ENCODE measurements at regions not wholly inside any gene's neighbourhood (a gene's known extent, or its start where the extent isn't known, plus 50 kb on each side); places are given as distances from the start of the nearest gene placed in this dataset.

DNA sequence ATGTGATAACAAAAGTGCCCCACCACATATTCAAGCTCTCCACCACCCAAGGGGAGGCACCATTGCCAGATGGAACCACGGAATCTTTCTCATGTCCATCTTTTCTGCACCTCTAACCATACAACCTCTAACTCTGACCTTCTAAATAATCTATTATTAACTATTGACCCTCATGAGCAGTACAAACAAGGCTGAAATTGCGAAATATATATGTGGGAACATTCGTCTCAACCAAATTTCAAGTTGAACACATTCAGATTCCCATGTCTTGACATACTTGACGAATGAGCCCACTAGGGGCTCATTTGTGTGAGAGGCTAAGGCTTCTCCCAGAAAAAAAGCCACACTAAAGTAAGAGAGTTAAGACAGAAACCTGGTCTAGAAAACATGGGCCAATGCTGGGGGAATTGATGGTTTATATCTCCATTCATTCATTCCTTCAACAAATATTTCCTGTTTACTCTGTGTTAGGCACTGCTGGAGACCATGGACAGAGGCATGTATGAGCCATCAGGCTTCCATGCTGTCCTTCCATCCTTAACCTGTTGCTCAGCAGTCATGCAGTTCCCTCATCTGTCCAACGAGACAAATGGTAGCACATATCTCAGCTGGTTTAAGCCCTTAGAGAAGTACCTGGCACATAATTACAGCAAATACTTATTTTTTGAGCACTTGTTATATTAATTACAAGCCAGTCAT is 130.4 kb downstream of the ESM1 start:
- no peak overlapping the region for H3K27ac ChIP-seq (ENCODE audit: low read length)
- DNase-seq (no peak), ATAC-seq (no peak)
- H3K36me3 ChIP-seq (ENCODE audit: low read depth, low read length): no peaks in the 10 kb centered on the region
- no peaks in the 10 kb centered on the region for H3K9me3 ChIP-seq (ENCODE audit: low read length)
- TF ChIP-seq, protein P1, sequence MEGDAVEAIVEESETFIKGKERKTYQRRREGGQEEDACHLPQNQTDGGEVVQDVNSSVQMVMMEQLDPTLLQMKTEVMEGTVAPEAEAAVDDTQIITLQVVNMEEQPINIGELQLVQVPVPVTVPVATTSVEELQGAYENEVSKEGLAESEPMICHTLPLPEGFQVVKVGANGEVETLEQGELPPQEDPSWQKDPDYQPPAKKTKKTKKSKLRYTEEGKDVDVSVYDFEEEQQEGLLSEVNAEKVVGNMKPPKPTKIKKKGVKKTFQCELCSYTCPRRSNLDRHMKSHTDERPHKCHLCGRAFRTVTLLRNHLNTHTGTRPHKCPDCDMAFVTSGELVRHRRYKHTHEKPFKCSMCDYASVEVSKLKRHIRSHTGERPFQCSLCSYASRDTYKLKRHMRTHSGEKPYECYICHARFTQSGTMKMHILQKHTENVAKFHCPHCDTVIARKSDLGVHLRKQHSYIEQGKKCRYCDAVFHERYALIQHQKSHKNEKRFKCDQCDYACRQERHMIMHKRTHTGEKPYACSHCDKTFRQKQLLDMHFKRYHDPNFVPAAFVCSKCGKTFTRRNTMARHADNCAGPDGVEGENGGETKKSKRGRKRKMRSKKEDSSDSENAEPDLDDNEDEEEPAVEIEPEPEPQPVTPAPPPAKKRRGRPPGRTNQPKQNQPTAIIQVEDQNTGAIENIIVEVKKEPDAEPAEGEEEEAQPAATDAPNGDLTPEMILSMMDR (conservative IDR thresholded peaks at IDR 0.05; ENCODE audit: low read depth, low read length): no peak
- TF ChIP-seq EZH2 (IDR thresholded peaks at IDR 0.05; ENCODE audit: low read length, unreplicated experiment): no peak
- no peak for TF ChIP-seq EZH2phosphoT487 (IDR thresholded peaks at IDR 0.05; ENCODE audit: borderline replicate concordance, low read length)
- no peaks in the 10 kb centered on the region for H3K9me2 ChIP-seq (replicated peaks; ENCODE audit: low read length)
- no TSS peak for BruUV-seq (replicated peaks)
- no peaks in the 10 kb centered on the region for H3K79me2 ChIP-seq (ENCODE audit: low read length)
- H3K9ac ChIP-seq (ENCODE audit: low read length): no peak overlapping the region
- ChIA-PET POLR2A (ENCODE audit: unreplicated experiment) (no interaction called here), CTCF (no interaction called here)
- H3F3A ChIP-seq (ENCODE audit: low read length, unreplicated experiment): no peaks in the 10 kb centered on the region
- no peak overlapping the region for H3K4me3 ChIP-seq (ENCODE audit: low read length)
- no peaks in the 10 kb centered on the region for H3K27me3 ChIP-seq (ENCODE audit: low read length)
- no peak overlapping the region for H2AFZ ChIP-seq (ENCODE audit: low read length)
- no peaks in the 10 kb centered on the region for H4K20me1 ChIP-seq (ENCODE audit: low read length)
- H3K4me1 ChIP-seq (ENCODE audit: insufficient read depth, low read length): no peaks in the 10 kb centered on the region
- H3K4me2 ChIP-seq (ENCODE audit: low read length): no peak overlapping the region
- intact Hi-C loops (cut with micrococcal nuclease): no loop called here

DNA sequence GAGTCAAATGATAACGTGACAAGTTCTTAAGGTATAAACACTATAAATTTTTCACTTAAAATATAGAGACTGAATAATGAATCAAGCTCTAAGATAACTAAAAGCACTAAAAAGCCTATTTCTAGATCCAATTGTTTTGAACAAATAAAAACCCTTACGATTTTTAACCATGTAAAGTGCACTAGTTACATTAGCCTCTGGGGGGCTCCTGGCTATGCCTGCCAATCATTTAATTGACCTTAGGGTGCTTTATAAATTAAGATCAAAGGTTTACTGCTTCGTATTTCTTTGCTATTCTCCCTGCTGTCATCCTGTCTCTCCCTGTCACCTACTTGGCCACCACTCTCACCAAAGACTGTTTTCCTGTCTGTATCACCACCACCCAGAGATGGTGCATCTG is 133.4 kb downstream of the ESM1 start:
- Histone ChIP-seq H4K20me1 (ENCODE audit: low read length) (no peaks in the 10 kb centered on the region), H3F3A (ENCODE audit: low read length, unreplicated experiment) (no peaks in the 10 kb centered on the region), H3K9ac (ENCODE audit: low read length) (no peak overlapping the region), H3K9me2 (replicated peaks; ENCODE audit: low read length) (no peaks in the 10 kb centered on the region), H3K4me1 (ENCODE audit: insufficient read depth, low read length) (no peaks in the 10 kb centered on the region), H3K27me3 (ENCODE audit: low read length) (no peaks in the 10 kb centered on the region), H3K4me2 (ENCODE audit: low read length) (no peak overlapping the region), H3K9me3 (ENCODE audit: low read length) (no peaks in the 10 kb centered on the region), H3K27ac (ENCODE audit: low read length) (no peak overlapping the region), H2AFZ (ENCODE audit: low read length) (no peak overlapping the region), H3K4me3 (ENCODE audit: low read length) (no peak overlapping the region), H3K36me3 (ENCODE audit: low read depth, low read length) (no peaks in the 10 kb centered on the region), H3K79me2 (ENCODE audit: low read length) (no peaks in the 10 kb centered on the region)
- CTCF ChIA-PET: no interaction called here
- POLR2A ChIA-PET (ENCODE audit: unreplicated experiment): no interaction called here
- DNase-seq (no peak), ATAC-seq (no peak)
- BruUV-seq (replicated peaks): no TSS peak
- intact Hi-C loops (cut with micrococcal nuclease): no loop called here
- no peak for TF ChIP-seq EZH2phosphoT487 (IDR thresholded peaks at IDR 0.05; ENCODE audit: borderline replicate concordance, low read length)
- no peak for TF ChIP-seq EZH2 (IDR thresholded peaks at IDR 0.05; ENCODE audit: low read length, unreplicated experiment)
- TF ChIP-seq, protein P1 (conservative IDR thresholded peaks at IDR 0.05; ENCODE audit: low read depth, low read length): no peak; the same call in 1 of the 2 replicates

GRCh38 chr5:54851449-54851848 is 133.9 kb downstream of the ESM1 start:
- no peaks in the 10 kb centered on the region for H3K9me2 ChIP-seq (replicated peaks; ENCODE audit: low read length)
- POLR2A ChIA-PET (ENCODE audit: unreplicated experiment): no interaction called here
- H3K36me3 ChIP-seq (ENCODE audit: low read depth, low read length): no peaks in the 10 kb centered on the region
- no peaks in the 10 kb centered on the region for H3K27me3 ChIP-seq (ENCODE audit: low read length)
- CTCF ChIA-PET: no interaction called here
- H4K20me1 ChIP-seq (ENCODE audit: low read length): no peaks in the 10 kb centered on the region
- H3K27ac ChIP-seq (ENCODE audit: low read length): no peak overlapping the region
- ATAC-seq: no peak
- DNase-seq: peak; percentile 18
- no peaks in the 10 kb centered on the region for H3K79me2 ChIP-seq (ENCODE audit: low read length)
- H3K4me1 ChIP-seq (ENCODE audit: insufficient read depth, low read length): no peaks in the 10 kb centered on the region
- H3K4me3 ChIP-seq (ENCODE audit: low read length): no peak overlapping the region
- no peak overlapping the region for H2AFZ ChIP-seq (ENCODE audit: low read length)
- H3F3A ChIP-seq (ENCODE audit: low read length, unreplicated experiment): no peaks in the 10 kb centered on the region
- no peaks in the 10 kb centered on the region for H3K9me3 ChIP-seq (ENCODE audit: low read length)
- no peak overlapping the region for H3K9ac ChIP-seq (ENCODE audit: low read length)
- 0 out of 2 replicates have a peak overlapping the region, but pooled peaks have one; percentile 16 for H3K4me2 ChIP-seq (ENCODE audit: low read length)
- intact Hi-C loops (cut with micrococcal nuclease): no loop called here
- TF ChIP-seq EZH2 (IDR thresholded peaks at IDR 0.05; ENCODE audit: low read length, unreplicated experiment) (no peak), EZH2phosphoT487 (IDR thresholded peaks at IDR 0.05; ENCODE audit: borderline replicate concordance, low read length) (no peak)
- TF ChIP-seq, protein P1 (conservative IDR thresholded peaks at IDR 0.05; ENCODE audit: low read depth, low read length): no peak
- BruUV-seq (replicated peaks): no TSS peak
